Right atrium auricular region (tissue), 2 donors: ENCODE measurements at regions not wholly inside any gene's neighbourhood (a gene's known extent, or its start where the extent isn't known, plus 50 kb on each side); places are given as distances from the start of the nearest gene placed in this dataset.

Source experiments
- DNase-seq: peaks from one replicate; pipeline ENCODE4 v3.0.0-alpha.2; 2019; ENCODE audit warnings: low spot score
- H3K27ac ChIP-seq, 2 donors: fragments of 200-600 bp; sonication (generic); 1 replicate in 1 of 2; 2 replicates in 1 of 2; pipeline ENCODE4 v1.5.1; 2016 to 2019
- H3K27me3 ChIP-seq, 2 donors: fragments of 200-600 bp; sonication (generic); one replicate each; pipeline versions ENCODE4 v1.5.1 to v1.6.0; 2017 to 2019
- H3K36me3 ChIP-seq: fragments of 200-600 bp; sonication (generic); one replicate; pipeline ENCODE4 v1.5.1; 2016
- H3K4me1 ChIP-seq, 2 donors: fragments of 200-600 bp; sonication (generic); one replicate each; pipeline versions ENCODE4 v1.5.1 to v1.6.0; 2017 to 2019
- H3K4me3 ChIP-seq, 2 donors: fragments of 200-600 bp; sonication (generic); 1 replicate in 1 of 2; 2 replicates in 1 of 2; pipeline ENCODE4 v1.5.1; 2017 to 2019; ENCODE audit warnings: mild to moderate bottlenecking in 1 of 2, moderate library complexity in 1 of 2
- H3K9me3 ChIP-seq, 2 donors: fragments of 200-600 bp; sonication (generic); one replicate each; pipeline ENCODE4 v1.5.1; 2019
- CTCF ChIP-seq, 2 donors: fragments of 200-600 bp; sonication (generic); IDR thresholded peaks; one replicate each; pipeline ENCODE4 v1.5.1; 2019; ENCODE audit warnings: antibody characterized with exemption in 2 of 2

GRCh38 chr3:125662675-125663074 lies 67.4 kb upstream of the OSBPL11 start:
- no peak for DNase-seq
- TF ChIP-seq CTCF (IDR thresholded peaks at IDR 0.05), result no peak
- no peaks in the 10 kb centered on the region for H3K9me3 ChIP-seq

GRCh38 chr3:125670352-125670751 lies 75.1 kb upstream of the OSBPL11 start:
- H3K4me3 ChIP-seq, result no peak overlapping the region
- no peaks in the 10 kb centered on the region for H3K36me3 ChIP-seq
- no peak for TF ChIP-seq CTCF (IDR thresholded peaks at IDR 0.05)
- peaks cover 0 to 5% of the 10 kb centered on the region in 2 donors for H3K4me1 ChIP-seq
- no peaks in the 10 kb centered on the region for H3K27me3 ChIP-seq
- no peak overlapping the region for H3K27ac ChIP-seq
- no peak for DNase-seq
- H3K9me3 ChIP-seq, result no peaks in the 10 kb centered on the region

More at GRCh38 chr3:125662675-125663074, 67.4 kb upstream of the OSBPL11 start:
- Histone ChIP-seq H3K27ac (no peak overlapping the region), H3K4me1 (no peaks in the 10 kb centered on the region), H3K27me3 (no peaks in the 10 kb centered on the region), H3K36me3 (no peaks in the 10 kb centered on the region), H3K4me3 (no peak overlapping the region)

GRCh38 chr3:125670945-125671344 lies 75.6 kb upstream of the OSBPL11 start:
- TF ChIP-seq CTCF (IDR thresholded peaks at IDR 0.05), result no peak
- no peak overlapping the region for H3K4me3 ChIP-seq
- no peaks in the 10 kb centered on the region for H3K36me3 ChIP-seq
- no peaks in the 10 kb centered on the region for H3K27me3 ChIP-seq
- no peak for DNase-seq
- H3K27ac ChIP-seq, result no peak overlapping the region
- peaks cover 0 to 5% of the 10 kb centered on the region in 2 donors for H3K4me1 ChIP-seq
- no peaks in the 10 kb centered on the region for H3K9me3 ChIP-seq

GRCh38 chr3:125671461-125672243 lies 76.4 kb upstream of the OSBPL11 start:
- H3K36me3 ChIP-seq, result no peaks in the 10 kb centered on the region
- H3K9me3 ChIP-seq, result no peaks in the 10 kb centered on the region
- DNase-seq, result no peak
- no peaks in the 10 kb centered on the region for H3K27me3 ChIP-seq
- no peak overlapping the region for H3K27ac ChIP-seq
- TF ChIP-seq CTCF (IDR thresholded peaks at IDR 0.05), result no peak
- H3K4me1 ChIP-seq, result peaks cover 0 to 5% of the 10 kb centered on the region in 2 donors
- no peak overlapping the region for H3K4me3 ChIP-seq

- Histone ChIP-seq H3K36me3 (no peaks in the 10 kb centered on the region), H3K4me3 (no peak overlapping the region), H3K27ac (no peak overlapping the region), H3K9me3 (no peaks in the 10 kb centered on the region), H3K27me3 (no peaks in the 10 kb centered on the region), H3K4me1 (peaks cover 0 to under 1% of the 10 kb centered on the region in 2 donors)
- no peak for TF ChIP-seq CTCF (IDR thresholded peaks at IDR 0.05)
- DNase-seq, result no peak
Observed at GRCh38 chr3:125675791-125676190, 80.5 kb upstream of the OSBPL11 start.

- no peak for TF ChIP-seq CTCF (IDR thresholded peaks at IDR 0.05)
- no peak for DNase-seq
- no peaks in the 10 kb centered on the region for H3K9me3 ChIP-seq
- H3K27ac ChIP-seq, result no peak overlapping the region
- H3K27me3 ChIP-seq, result no peaks in the 10 kb centered on the region
- H3K36me3 ChIP-seq, result no peaks in the 10 kb centered on the region
- peaks cover 0 to 17% of the 10 kb centered on the region in 2 donors for H3K4me1 ChIP-seq
- no peak overlapping the region for H3K4me3 ChIP-seq
Observed at GRCh38 chr3:125679258-125679657, 84.0 kb upstream of the OSBPL11 start.
